ENCODE measurements at regions not wholly inside any gene's neighbourhood (a gene's known extent, or its start where the extent isn't known, plus 50 kb on each side); places are given as distances from the start of the nearest gene placed in this dataset.

GRCh38 chr4:187499956-187500355 lies 495.6 kb upstream of the ZFP42 start:
- H3K23me2 ChIP-seq (ENCODE audit: insufficient read length, low read depth, low read length, poor library complexity, severe bottlenecking), result no peaks in the 10 kb centered on the region
- DNase-seq, result no peak
- Mint-ChIP-seq H3K9me3 (no peaks in the 10 kb centered on the region), H3K4me1 (no peaks in the 10 kb centered on the region), H3K27me3 (ENCODE audit: low read depth) (no peaks in the 10 kb centered on the region; the same call in 1 of the 2 replicates), H3K4me3 (no peak overlapping the region), H3K36me3 (ENCODE audit: insufficient read depth in 1 of 3, low read depth in 3 of 3) (no peaks in the 10 kb centered on the region), H3K27ac (no peak overlapping the region)
- no peak for TF ChIP-seq CTCF (conservative IDR thresholded peaks at IDR 0.05)
- no peak overlapping the region for H4K8ac ChIP-seq (replicated peaks; ENCODE audit: insufficient read length, low read depth, low read length)
- H3K14ac ChIP-seq (ENCODE audit: insufficient read depth, low read length), result no peak overlapping the region
- no peak overlapping the region for H2BK120ac ChIP-seq (ENCODE audit: low read depth, low read length, poor library complexity, severe bottlenecking)
- no peaks in the 10 kb centered on the region for H4K20me1 ChIP-seq (ENCODE audit: control insufficient read depth, insufficient read depth, insufficient read length)
- H3K23ac ChIP-seq (ENCODE audit: insufficient read length, low read depth, low read length), result no peak overlapping the region
- no peak overlapping the region for H3K4ac ChIP-seq (ENCODE audit: low read depth, low read length)
- H3K27ac ChIP-seq (ENCODE audit: insufficient read length, low read depth, low read length), result no peak overlapping the region
- H2BK15ac ChIP-seq (ENCODE audit: low read depth, low read length), result no peak overlapping the region
- H3K9me3 ChIP-seq (ENCODE audit: control insufficient read depth, low read depth, low read length), result no peaks in the 10 kb centered on the region
- no peaks in the 10 kb centered on the region for H3K79me2 ChIP-seq (ENCODE audit: insufficient read depth, low read length)
- no peak overlapping the region for H2AK5ac ChIP-seq (ENCODE audit: insufficient read length, low read length)
- H3K79me1 ChIP-seq (ENCODE audit: insufficient read depth, low read depth, low read length, poor library complexity, severe bottlenecking), result no peaks in the 10 kb centered on the region
- H2AFZ ChIP-seq (ENCODE audit: low read length), result no peak overlapping the region
- H3K4me1 ChIP-seq (ENCODE audit: insufficient read depth, low read length), result no peaks in the 10 kb centered on the region
- no peaks in the 10 kb centered on the region for H3K27me3 ChIP-seq (ENCODE audit: insufficient read depth, low read length)
- H3T11ph ChIP-seq (ENCODE audit: low read length), result no peak overlapping the region
- no CpG with 5 or more reads among the region's 4 CpGs for WGBS (ENCODE audit: extremely low coverage, insufficient read length, low lambda C conversion rate)
- H2BK5ac ChIP-seq (ENCODE audit: insufficient read length, low read length), result no peak overlapping the region
- H2BK20ac ChIP-seq (ENCODE audit: low read depth, low read length, poor library complexity, severe bottlenecking), result no peak overlapping the region
- H4K91ac ChIP-seq (ENCODE audit: insufficient read length, low read depth, low read length), result no peak overlapping the region
- no peak overlapping the region for H3K56ac ChIP-seq (ENCODE audit: insufficient read length, low read depth, low read length)
- H2BK12ac ChIP-seq (ENCODE audit: insufficient read length, low read depth, low read length), result no peak overlapping the region
- H3K9ac ChIP-seq (ENCODE audit: extremely low read depth, insufficient read length, low read length), result no peak overlapping the region
- H4K5ac ChIP-seq (ENCODE audit: insufficient read length, low read depth, low read length), result no peak overlapping the region
- no peak overlapping the region for H3K18ac ChIP-seq (ENCODE audit: insufficient read length, low read depth, low read length)
- H3K4me2 ChIP-seq (ENCODE audit: insufficient read depth, insufficient read length, low read length), result no peak overlapping the region
